Activated CD8-positive, alpha-beta memory T cell treated with anti-CD3 and anti-CD28 coated beads, Interleukin-2, amount 50 U/mL, for 24 hours (primary cell): ENCODE measurements at regions not wholly inside any gene's neighbourhood (a gene's known extent, or its start where the extent isn't known, plus 50 kb on each side); places are given as distances from the start of the nearest gene placed in this dataset.
"Not testable (repeated sequence)": the region's sequence is repeated elsewhere in the genome, so short reads cannot be mapped to it uniquely, and the experiment has no call there.

Experiments used
- DNase-seq: peaks from one replicate; pipeline ENCODE4 v3.0.0-alpha.2; 2020; ENCODE audit errors: extremely low read depth

DNA sequence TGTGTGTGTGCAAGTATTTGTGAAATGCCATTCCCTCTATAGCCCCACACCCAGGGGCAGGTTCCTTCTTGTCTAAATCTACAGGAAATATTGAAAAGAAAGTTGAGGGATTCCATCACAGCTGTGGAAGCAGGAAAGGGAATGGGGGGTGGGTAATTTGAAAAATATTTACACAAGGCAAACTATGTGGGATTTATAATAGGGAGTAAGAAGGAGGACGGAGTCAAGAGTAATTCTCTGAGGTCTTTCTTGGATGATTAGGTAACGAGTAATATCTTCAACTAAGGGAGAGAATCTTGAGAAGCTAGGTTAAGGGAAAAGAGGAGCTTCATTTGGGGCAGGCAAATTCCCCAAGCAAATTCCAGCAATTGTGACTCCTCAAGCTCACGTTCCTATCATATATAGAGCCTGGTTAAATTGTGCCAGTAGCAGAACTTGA, 113.5 kb upstream of the SGK1 start:
- DNase-seq, result no peak

DNA sequence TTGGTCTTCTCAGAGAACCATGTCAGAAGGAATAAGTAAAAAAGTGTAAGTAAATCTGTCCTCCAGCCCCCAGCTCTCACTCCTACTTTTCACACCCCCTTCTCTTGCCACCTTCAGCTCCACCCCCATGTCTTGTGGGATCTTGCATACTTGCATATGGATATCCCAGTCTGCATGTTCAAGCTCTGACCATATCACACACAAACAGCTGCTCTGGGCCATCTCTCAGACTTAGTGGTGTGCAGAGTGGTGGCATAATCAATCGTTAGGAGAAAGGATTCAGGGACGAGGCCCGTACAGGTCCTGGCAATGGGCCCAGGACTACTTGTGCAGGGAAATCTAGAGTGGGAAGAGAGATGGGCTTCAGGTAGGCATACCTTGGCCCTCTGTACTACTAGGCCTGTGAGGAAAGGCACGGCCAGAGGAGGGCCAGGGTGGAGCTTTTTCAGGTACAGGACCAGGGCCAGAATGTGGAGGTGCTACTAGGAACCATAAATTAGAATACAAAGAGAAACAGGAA, 112.0 kb upstream of the SGK1 start:
- no peak for DNase-seq

DNA sequence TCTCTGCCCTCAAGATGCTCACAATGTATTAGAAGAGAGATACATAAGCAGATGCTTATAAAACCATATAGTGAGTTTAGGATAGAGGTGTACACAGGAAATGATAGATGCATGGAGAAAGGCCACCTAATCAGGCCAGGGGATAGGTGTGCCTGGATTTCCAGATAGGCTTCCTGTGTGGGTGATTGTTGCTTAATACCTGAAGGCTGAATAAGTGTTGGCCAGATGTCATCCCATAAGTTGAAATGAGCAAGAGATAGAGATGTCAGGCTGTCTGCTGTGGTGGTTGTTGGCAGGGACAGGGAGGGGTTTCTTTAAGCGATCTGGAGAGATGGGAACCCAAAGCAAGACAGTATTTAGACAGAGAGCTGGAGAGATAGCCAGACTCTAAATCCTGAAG, 109.8 kb upstream of the SGK1 start:
- no peak for DNase-seq

- DNase-seq, result no peak
These were observed 108.7 kb upstream of the SGK1 start for GRCh38 chr6:134426623-134427022.

DNA sequence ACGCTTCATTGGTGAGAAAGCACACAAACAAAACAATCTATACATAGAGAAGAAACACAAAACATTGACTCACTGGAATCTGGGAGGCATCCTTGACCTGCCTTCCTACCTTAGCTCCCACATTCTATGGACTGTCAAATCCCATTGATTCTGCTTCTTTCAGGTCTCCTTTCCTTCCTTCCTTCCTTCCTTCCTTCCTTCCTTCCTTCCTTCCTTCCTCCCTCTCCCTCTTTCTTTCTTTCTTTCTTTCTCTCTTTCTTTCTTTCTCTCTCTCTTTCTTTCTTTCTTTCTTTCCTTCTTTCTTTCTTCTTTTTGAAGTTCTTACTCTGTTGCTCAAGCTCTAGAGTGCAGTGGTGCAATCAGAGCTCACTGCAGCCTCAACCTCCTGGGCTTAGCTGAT, 108.0 kb upstream of the SGK1 start:
- not testable (repeated sequence) for DNase-seq

DNA sequence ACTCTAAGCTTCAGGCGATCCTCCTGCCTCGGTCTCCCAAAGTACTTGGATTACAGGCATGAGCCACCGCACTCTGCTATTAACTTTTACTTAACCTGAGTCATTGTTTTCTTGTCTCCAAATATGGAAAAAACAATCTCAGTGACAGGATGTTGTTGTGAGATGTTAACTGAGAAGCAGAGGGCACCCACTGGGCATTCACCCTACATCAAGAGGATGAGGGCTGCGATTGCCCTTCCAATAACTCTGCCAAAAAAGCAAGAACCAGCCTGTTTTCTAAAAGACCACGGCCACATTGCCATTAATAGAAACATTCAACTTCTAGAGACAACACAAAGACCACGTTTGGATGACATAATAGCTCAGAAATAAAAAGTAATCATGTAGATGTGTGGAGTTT, 107.6 kb upstream of the SGK1 start:
- DNase-seq, result no peak

DNA sequence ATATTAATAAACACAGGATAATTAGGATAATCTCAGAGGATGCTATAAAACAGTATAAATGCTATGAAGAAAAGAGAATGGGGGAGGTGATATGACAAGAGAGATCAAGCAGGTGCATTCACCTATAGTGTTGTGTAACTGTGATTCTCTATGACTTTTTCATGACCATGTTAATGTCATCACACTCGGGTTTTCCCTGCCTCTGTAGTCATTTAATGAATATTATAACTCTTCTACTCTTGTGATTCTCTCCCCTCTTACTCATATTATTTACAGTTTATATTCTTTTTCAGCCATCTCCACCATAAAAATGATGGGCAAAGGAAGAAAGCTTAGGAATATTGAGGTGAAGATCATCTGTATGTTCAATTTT, 106.9 kb upstream of the SGK1 start:
- no peak for DNase-seq

GRCh38 chr6:134424165-134424797, 106.4 kb upstream of the SGK1 start:
- no peak for DNase-seq

DNA sequence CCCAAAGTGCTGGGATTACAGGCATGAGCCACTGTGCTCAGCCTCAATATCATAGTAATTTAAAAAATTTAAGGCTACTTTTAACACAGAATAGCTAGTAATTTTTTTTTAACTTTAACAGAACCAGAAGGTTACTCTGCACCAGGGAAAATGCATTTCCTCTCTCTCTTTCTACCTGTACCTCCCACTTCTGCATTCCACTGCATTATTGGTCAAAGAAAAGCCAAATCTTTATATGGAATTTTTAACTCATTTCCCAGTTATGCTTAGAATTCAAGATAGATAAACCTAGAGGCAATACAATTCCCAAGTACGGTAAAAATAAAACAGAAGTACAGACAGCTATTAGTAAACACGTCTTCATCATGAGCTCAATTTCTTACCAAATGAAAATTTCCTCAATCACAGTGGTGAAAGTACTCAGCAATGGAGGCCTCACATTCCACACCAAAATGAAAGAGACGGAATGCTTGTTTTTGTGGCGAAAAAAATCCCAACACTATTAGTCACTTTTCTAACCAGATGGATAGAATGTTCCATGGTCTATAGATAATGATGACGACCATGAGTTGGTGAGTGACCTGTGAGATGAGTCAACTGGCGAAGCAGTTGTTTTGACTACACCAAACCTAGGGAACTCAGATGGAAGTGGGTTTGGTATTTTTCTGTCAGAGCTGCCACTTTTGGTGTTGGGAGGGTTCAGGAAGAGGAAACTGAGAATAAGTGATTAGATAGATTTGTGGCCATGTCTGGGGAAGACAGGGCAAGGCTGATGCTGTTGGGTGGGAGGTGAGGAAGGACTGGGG, 104.7 kb upstream of the SGK1 start:
- no peak for DNase-seq

GRCh38 chr6:134421501-134421900, 103.6 kb upstream of the SGK1 start:
- DNase-seq, result no peak

GRCh38 chr6:134420614-134421181, 102.8 kb upstream of the SGK1 start:
- DNase-seq, result no peak

DNA sequence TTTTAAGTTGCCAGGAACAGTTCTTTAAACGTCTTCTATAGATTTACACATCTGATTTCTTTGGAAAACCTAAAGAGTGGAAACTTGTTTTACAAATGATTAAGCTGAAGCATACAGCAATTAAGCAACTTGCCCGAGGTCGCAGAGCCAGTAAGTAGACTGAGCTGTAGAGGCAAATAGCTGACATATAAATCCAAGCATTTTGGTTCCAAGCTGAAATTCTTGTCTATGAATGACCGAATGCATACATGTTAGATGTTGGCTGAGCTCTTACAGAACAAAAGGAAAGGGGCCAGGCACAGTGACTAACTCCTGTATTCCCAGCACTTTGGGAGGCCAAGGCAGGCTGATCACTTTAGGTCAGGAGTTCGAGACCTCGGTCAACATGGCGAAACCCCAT, 101.8 kb upstream of the SGK1 start:
- DNase-seq, result no peak

- DNase-seq, result no peak
These were observed 98.7 kb upstream of the SGK1 start for GRCh38 chr6:134416418-134417154.

GRCh38 chr6:134415656-134416055, 97.7 kb upstream of the SGK1 start:
- DNase-seq, result no peak

DNA sequence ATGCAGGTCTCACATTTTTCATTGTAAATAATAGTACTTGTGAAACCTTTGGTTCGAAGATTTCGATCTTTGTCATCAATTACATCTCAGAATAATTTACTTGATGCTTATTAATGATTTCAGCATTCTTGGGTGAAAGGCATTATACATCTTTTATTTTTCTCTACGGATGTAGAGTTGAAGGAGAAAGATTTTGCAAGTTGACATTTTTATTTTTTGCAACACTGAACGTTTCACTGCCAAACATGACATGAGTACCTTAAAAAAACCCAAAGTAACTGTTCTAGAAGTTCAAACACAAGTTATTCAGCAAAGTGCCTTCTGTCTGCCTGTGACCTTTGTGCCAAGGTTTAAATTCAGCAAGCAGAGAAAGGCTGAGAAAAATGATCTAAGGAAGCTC, 97.3 kb upstream of the SGK1 start:
- DNase-seq, result no peak

DNA sequence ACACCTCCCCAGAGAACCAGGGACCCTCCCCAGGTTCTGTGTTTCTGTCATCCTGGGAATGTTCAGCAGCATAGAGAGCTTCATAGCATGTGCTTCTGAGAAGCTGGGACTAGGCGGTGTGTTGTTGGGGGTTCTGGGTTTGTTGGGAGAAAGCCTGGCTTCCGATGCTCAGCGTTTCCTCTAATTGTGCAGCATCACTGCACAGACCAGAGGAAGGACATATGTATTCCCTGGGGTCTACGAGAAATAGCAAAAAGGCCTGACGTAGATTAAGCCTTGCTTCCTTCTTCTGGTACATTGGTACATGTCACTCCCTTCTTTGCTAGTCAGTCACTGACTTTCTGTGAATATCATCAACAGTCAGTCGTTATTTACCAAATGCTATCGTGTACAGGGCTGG, 96.9 kb upstream of the SGK1 start:
- no peak for DNase-seq

DNA sequence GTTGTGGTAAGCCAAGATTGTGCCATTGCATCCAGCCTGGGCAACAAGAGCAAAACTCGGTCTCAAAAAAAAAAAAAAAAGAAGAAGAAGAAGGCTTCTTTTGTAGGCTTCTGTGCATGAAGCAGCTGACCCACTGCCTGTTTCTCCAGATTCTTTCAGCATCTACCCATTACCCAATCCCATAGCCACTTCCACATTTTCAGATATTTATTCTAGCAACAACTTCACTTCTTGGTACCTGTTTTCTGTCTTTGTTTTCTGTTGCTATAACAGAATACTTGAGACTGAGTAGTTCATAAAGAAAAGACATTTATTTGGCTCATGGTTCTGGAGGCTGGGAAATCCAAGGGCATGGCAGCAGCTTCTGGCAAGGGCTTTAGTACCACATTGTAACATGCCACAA, 95.3 kb upstream of the SGK1 start:
- no peak for DNase-seq

DNA sequence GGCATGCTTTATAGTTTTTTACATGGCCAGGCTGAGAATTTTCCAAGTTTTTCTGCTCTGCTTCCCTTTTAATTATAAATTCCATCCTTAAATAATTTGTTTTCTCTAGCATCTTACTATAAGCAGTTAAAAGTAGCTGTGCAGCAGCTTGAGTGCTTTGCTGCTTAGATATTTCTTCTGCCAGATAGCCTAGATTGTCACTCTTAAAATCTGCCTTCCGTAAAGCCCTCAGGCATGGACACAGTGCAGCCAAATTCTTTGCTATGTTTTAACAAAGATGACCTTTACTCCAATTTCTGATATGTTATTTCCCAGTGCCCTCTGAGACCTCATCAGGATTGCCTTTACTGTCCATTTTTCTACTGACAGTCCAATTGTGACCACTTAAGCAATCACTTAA, 92.6 kb upstream of the SGK1 start:
- no peak for DNase-seq

- DNase-seq, result no peak
These were observed 89.9 kb upstream of the SGK1 start for GRCh38 chr6:134407791-134408190.

DNA sequence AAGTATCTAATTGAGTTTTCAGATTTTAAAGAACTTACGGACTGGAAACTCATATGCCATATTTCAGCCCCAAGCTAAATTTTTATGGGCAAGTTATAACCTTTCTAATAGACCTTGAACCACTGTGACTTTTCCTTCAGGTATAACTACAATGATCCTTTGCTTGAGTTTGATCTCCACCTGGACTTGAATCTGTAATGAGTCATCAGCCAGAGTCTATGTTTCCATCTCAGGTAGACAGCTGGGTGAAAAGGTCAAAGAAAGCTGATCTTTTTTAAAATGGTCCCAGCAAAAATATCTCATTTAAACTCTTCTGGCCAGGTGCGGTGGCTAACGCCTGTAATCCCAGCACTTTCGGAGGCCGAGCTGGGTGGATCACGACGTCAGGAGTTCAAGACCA, 88.4 kb upstream of the SGK1 start:
- no peak for DNase-seq

DNA sequence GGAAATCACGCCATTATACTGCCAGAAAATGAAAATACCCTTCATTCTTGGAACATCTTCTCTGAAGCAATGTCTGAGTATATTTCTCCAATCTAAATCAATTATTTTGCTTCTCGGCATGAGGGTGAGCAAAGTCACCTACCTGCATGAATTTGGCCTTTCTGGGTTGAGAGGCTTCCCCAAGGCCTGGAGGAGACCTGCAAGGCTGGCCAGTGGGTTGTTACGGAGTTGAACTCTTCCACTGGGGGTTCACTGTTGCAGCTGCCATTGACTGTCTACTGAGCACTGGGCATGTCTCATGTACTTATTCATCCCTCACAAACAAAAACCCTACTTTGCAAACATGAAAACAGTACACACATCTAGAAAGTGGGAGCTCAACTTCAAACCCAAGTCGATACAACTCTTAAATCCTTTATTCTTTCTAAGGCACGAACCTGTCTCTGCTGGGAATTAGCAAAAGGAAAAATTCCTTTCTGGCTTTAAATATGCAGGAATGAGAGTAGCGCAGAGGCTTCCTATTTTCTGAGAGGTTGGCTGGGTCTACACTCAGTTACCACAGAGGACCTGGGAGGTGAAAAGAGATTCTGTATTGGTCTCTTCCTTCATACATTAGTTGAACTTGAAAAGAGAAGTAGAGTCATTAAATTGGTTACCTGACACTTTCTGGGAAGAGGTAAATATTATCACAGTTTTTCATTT, 87.6 kb upstream of the SGK1 start:
- no peak for DNase-seq

GRCh38 chr6:134403312-134403711, 85.4 kb upstream of the SGK1 start:
- DNase-seq, result not testable (repeated sequence)
